ENCODE measurements at regions not wholly inside any gene's neighbourhood (a gene's known extent, or its start where the extent isn't known, plus 50 kb on each side); places are given as distances from the start of the nearest gene placed in this dataset.

DNA sequence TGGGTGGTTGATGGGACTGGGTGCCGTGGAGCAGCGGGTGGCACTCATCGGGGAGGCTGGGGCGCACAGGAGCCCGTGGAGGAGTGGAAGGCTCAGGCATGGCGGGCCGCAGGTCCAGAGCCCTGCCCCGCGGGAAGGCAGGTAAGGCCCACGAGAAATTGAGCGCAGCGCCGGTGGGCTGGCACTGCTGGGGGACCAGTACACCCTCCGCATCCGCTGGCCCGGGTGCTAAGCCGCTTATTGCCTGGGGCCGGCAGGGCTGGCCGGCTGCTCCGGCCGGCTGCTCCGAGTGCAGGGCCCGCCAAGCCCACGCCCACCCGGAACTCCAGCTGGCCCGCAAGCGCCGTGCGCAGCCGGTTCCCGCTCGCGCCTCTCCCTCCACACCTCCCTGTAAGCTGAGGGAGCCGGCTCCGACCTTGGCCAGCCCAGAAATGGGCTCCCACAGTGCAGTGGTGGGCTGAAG lies 85.1 kb upstream of the FAT4 start:
- TF ChIP-seq, protein P1, sequence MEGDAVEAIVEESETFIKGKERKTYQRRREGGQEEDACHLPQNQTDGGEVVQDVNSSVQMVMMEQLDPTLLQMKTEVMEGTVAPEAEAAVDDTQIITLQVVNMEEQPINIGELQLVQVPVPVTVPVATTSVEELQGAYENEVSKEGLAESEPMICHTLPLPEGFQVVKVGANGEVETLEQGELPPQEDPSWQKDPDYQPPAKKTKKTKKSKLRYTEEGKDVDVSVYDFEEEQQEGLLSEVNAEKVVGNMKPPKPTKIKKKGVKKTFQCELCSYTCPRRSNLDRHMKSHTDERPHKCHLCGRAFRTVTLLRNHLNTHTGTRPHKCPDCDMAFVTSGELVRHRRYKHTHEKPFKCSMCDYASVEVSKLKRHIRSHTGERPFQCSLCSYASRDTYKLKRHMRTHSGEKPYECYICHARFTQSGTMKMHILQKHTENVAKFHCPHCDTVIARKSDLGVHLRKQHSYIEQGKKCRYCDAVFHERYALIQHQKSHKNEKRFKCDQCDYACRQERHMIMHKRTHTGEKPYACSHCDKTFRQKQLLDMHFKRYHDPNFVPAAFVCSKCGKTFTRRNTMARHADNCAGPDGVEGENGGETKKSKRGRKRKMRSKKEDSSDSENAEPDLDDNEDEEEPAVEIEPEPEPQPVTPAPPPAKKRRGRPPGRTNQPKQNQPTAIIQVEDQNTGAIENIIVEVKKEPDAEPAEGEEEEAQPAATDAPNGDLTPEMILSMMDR (conservative IDR thresholded peaks at IDR 0.05 in 1 of 2, IDR thresholded peaks at IDR 0.05 in 1 of 2; ENCODE audit: low read depth in 1 of 2, low read length in 2 of 2) = no peak
- TF ChIP-seq EZH2 (IDR thresholded peaks at IDR 0.05; ENCODE audit: low read length, missing control alignments) = no peak

All from fibroblast of lung (primary cell).